ENCODE measurements at regions not wholly inside any gene's neighbourhood (a gene's known extent, or its start where the extent isn't known, plus 50 kb on each side); places are given as distances from the start of the nearest gene placed in this dataset.

DNA sequence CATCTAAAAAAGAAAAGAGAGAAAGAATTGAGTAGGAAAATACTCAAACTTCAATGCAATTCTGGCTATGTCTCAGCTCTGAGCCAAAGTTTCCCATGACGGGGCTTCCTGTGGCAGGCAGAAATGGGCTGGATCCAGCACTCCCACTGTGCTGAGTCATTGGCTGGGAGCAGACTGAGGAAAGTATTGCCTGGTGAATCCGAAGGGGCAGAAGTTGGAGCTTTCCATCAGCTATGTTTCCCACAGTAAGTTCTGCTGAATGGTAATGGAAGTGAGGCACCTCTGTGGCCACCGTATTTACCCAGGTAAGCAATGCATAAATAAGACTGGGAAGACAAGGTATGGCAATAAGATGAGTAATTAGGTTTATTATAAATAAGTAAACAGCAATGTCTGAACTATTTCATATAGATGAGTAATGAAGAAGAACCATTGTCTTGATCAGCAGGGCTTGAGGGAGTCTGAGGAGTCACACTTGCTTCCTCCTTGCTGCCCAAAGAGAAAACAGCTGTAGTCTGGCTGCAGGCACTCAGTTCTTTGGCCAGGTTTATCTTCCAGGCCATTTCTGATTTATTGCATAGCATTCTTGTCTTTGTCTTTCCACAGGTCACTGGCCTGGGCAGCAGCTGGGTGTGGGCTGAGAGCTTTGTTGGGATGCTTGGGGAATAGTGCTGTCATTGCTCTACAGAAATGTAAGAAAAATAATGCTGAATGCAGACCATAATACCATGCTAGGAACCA is 255.3 kb downstream of the DNAJB9 start:
- FAIRE-seq (no peak), DNase-seq (no peak), ATAC-seq (peak in 1 of 4 donors; percentile 41)
- Histone ChIP-seq H3K27ac (no peak overlapping the region), H3K36me3 (no peaks in the 10 kb centered on the region), H3K4me3 (no peak overlapping the region), H3K9me3 (no peaks in the 10 kb centered on the region), H3K27me3 (no peaks in the 10 kb centered on the region), H3K4me1 (no peaks in the 10 kb centered on the region)
- WGBS, 2 donors = 60 to 71% methylated on average over 3 of the region's 3 CpGs
- TF ChIP-seq, protein P1, sequence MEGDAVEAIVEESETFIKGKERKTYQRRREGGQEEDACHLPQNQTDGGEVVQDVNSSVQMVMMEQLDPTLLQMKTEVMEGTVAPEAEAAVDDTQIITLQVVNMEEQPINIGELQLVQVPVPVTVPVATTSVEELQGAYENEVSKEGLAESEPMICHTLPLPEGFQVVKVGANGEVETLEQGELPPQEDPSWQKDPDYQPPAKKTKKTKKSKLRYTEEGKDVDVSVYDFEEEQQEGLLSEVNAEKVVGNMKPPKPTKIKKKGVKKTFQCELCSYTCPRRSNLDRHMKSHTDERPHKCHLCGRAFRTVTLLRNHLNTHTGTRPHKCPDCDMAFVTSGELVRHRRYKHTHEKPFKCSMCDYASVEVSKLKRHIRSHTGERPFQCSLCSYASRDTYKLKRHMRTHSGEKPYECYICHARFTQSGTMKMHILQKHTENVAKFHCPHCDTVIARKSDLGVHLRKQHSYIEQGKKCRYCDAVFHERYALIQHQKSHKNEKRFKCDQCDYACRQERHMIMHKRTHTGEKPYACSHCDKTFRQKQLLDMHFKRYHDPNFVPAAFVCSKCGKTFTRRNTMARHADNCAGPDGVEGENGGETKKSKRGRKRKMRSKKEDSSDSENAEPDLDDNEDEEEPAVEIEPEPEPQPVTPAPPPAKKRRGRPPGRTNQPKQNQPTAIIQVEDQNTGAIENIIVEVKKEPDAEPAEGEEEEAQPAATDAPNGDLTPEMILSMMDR (IDR thresholded peaks at IDR 0.05) = no peak
- intact Hi-C loops (cut with DNase I) = no loop called here

DNA sequence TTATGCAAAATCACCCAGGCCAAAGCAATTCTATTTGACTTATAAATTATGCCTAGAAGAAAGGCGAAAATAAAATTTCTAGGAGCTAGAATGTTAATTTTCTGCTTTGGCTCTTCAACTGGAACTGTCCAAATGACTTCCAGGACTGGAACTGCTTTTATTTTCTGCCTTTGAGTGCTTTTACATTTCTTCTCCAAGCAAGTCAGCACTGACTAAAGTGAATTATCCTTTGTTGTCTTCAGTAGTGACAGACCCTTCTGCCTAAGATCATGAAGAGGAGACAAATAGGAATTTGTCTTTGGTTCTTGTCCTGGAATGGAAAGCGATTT is 255.9 kb downstream of the DNAJB9 start:
- 83 to 84% methylated on average over 2 of the region's 2 CpGs for WGBS, 2 donors
- intact Hi-C loops (cut with DNase I) = no loop called here
- no peak for ATAC-seq
- no peak for FAIRE-seq
- no peak overlapping the region for H3K27ac ChIP-seq
- no peak overlapping the region for H3K4me3 ChIP-seq
- H3K27me3 ChIP-seq = no peaks in the 10 kb centered on the region
- TF ChIP-seq, protein P1 (IDR thresholded peaks at IDR 0.05) = no peak
- H3K9me3 ChIP-seq = no peaks in the 10 kb centered on the region
- H3K36me3 ChIP-seq = no peaks in the 10 kb centered on the region
- no peaks in the 10 kb centered on the region for H3K4me1 ChIP-seq
- DNase-seq = no peak

DNA sequence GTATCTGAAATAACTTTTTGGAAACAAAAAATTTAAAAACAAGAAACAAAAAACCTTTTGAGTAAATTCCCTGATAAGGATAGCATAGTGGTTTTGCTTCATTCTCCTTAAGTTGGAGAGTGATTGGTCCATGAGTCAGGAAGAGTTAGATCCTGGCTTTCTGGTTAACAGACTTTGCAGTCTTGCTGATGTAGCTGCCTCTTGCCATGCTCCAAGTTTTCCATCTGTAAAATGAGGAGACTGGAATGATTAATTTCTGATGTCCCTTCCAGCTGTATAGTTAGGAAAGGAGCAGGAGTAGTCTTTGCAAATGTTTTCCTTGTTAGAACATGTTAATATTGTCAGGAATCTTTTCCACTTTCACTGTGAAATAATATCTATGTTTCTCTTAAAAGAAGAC is 266.6 kb downstream of the DNAJB9 start:
- TF ChIP-seq, protein P1 (IDR thresholded peaks at IDR 0.05) = no peak
- H3K27me3 ChIP-seq = no peaks in the 10 kb centered on the region
- no peak overlapping the region for H3K4me3 ChIP-seq
- DNase-seq = no peak
- H3K27ac ChIP-seq = no peak overlapping the region
- no peak for FAIRE-seq
- intact Hi-C loops (cut with DNase I) = no loop called here
- H3K36me3 ChIP-seq = no peaks in the 10 kb centered on the region
- no peaks in the 10 kb centered on the region for H3K9me3 ChIP-seq
- H3K4me1 ChIP-seq = no peaks in the 10 kb centered on the region
- ATAC-seq = no peak

DNA sequence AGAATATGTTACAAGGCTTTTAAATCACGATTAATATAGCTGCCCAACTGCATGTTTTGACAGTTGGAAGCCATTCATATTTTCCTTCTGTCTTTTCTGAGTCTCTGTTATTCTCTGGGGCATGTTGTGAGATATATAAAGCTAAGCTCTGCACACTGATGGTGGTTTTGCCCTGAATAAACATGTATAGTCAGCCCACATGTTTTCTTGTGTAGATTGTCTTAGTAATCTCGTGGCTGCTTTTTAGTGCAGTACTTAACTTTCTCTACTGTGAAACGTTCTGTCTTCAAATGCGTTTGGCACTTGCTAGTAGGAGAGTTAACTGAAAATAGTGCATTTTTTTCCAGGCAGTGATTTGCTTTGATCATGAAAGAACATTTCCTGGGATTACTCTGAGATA is 268.5 kb downstream of the DNAJB9 start:
- no peak overlapping the region for H3K4me3 ChIP-seq
- no peak overlapping the region for H3K27ac ChIP-seq
- H3K36me3 ChIP-seq = no peaks in the 10 kb centered on the region
- FAIRE-seq (no peak), ATAC-seq (no peak), DNase-seq (no peak)
- H3K27me3 ChIP-seq = no peaks in the 10 kb centered on the region
- no peaks in the 10 kb centered on the region for H3K4me1 ChIP-seq
- 43 to 45% methylated on average over 4 of the region's 4 CpGs for WGBS, 2 donors
- intact Hi-C loops (cut with DNase I) = no loop called here
- no peaks in the 10 kb centered on the region for H3K9me3 ChIP-seq
- TF ChIP-seq, protein P1 (IDR thresholded peaks at IDR 0.05) = no peak

DNA sequence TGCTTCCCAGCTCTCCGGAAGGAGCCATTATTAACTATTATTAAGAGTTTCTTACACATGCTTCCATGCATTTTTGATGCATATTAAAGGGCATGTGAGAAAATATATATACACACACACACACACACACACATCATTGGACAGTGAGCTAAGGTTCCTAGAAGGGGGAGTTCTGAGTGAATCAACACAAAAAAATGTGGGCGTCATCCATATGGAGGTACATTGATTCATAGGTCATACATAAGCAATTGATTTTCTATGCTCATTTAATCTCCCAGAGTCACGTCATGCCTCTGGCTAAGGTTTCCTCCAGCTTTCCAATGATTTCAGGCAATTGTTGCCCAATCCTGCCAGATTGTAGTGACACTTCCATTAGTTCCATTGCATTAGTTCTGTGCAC is 269.4 kb downstream of the DNAJB9 start:
- no peak overlapping the region for H3K27ac ChIP-seq
- no peaks in the 10 kb centered on the region for H3K9me3 ChIP-seq
- intact Hi-C loops (cut with DNase I) = no loop called here
- no peaks in the 10 kb centered on the region for H3K4me1 ChIP-seq
- H3K36me3 ChIP-seq = no peaks in the 10 kb centered on the region
- TF ChIP-seq, protein P1 (IDR thresholded peaks at IDR 0.05) = no peak
- no peak overlapping the region for H3K4me3 ChIP-seq
- no peaks in the 10 kb centered on the region for H3K27me3 ChIP-seq
- DNase-seq = no peak
- no peak for ATAC-seq
- WGBS, 2 donors = 32 to 33% methylated on average over 3 of the region's 3 CpGs
- FAIRE-seq = no peak

Measured in pancreas (tissue), 10 donors.